T-helper 17 cell (primary cell): ENCODE measurements at regions not wholly inside any gene's neighbourhood (a gene's known extent, or its start where the extent isn't known, plus 50 kb on each side); places are given as distances from the start of the nearest gene placed in this dataset.
"Not testable (repeated sequence)": the region's sequence is repeated elsewhere in the genome, so short reads cannot be mapped to it uniquely, and the experiment has no call there.

ENCODE experiments used
- ATAC-seq: fragments of 150-1000 bp; cut with Tn5 transposase; 2 replicates; pipeline ENCODE4 v1.10.0; 2021; ENCODE audit warnings: mild to moderate bottlenecking, moderate library complexity
- DNase-seq, 3 donors: peaks; one replicate each; pipeline versions ENCODE4 v3.0.0 to v3.0.0-alpha.2; 2020 to 2021
- H3K9me3 ChIP-seq: one replicate; pipeline ENCODE4 v1.7.0; 2013; ENCODE audit warnings: low read length, mild to moderate bottlenecking; ENCODE audit not compliant: control insufficient read depth, poor library complexity, severe bottlenecking
- H3K27ac Mint-ChIP-seq: one replicate; pipeline ENCODE4 v1.8.0; 2022; ENCODE audit warnings: mild to moderate bottlenecking, moderate library complexity, mixed read lengths
- H3K27me3 Mint-ChIP-seq: one replicate; pipeline ENCODE4 v1.8.0; 2022; ENCODE audit warnings: mixed read lengths
- H3K36me3 Mint-ChIP-seq: one replicate; pipeline ENCODE4 v1.8.0; 2022; ENCODE audit warnings: low read depth, mixed read lengths
- H3K4me1 Mint-ChIP-seq: one replicate; pipeline ENCODE4 v1.8.0; 2022; ENCODE audit warnings: mild to moderate bottlenecking, mixed read lengths
- H3K4me3 Mint-ChIP-seq: one replicate; pipeline ENCODE4 v1.8.0; 2022; ENCODE audit warnings: mild to moderate bottlenecking, moderate library complexity, mixed read lengths

- not testable (repeated sequence) for H3K9me3 ChIP-seq, H3K27me3 Mint-ChIP-seq, H3K36me3 Mint-ChIP-seq, H3K27ac Mint-ChIP-seq, H3K4me3 Mint-ChIP-seq, ATAC-seq, DNase-seq, H3K4me1 Mint-ChIP-seq
Observed at GRCh38 chr21:6573576-6573975, 3947.8 kb upstream of the TPTE start.

DNA sequence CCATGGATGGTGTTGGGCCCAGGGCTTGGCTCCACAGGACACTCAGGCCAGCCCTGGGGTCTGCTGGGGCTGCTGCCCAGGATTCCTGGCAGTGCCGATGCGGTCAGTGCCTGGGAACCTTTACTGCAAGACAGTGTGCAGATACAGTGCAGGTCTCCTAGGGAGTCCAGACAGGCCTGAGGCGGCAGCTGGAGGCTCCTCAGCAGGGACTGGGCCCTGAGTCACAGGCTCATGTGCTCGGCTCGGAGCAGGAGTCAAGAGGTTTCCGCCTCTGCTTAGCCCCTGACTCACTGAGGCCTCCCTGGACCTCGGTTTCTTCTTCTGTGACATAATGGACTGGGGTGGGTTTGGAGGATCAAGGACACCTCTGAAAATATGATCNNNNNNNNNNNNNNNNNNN lies 3941.6 kb upstream of the TPTE start:
- DNase-seq, H3K27ac Mint-ChIP-seq, H3K9me3 ChIP-seq, H3K4me1 Mint-ChIP-seq, ATAC-seq, H3K36me3 Mint-ChIP-seq, H3K4me3 Mint-ChIP-seq, H3K27me3 Mint-ChIP-seq: not testable (repeated sequence)
